ENCODE measurements at regions not wholly inside any gene's neighbourhood (a gene's known extent, or its start where the extent isn't known, plus 50 kb on each side); places are given as distances from the start of the nearest gene placed in this dataset.

GRCh38 chr10:4109469-4109868 lies 324.5 kb upstream of the KLF6 start:
- no peak for DNase-seq (ENCODE audit: low read depth)

- DNase-seq (ENCODE audit: low read depth), result no peak
These were observed 323.7 kb upstream of the KLF6 start for GRCh38 chr10:4108693-4109092.

- no peak for DNase-seq (ENCODE audit: low read depth)
These were observed 322.4 kb upstream of the KLF6 start for GRCh38 chr10:4107285-4107851.

- no peak for DNase-seq (ENCODE audit: low read depth)
These were observed 318.6 kb upstream of the KLF6 start for GRCh38 chr10:4103603-4104002.

- DNase-seq (ENCODE audit: low read depth), result no peak
These were observed 317.9 kb upstream of the KLF6 start for GRCh38 chr10:4102802-4103344.

- DNase-seq (ENCODE audit: low read depth), result no peak
These were observed 317.1 kb upstream of the KLF6 start for GRCh38 chr10:4101918-4102654.

- no peak for DNase-seq (ENCODE audit: low read depth)
These were observed 315.4 kb upstream of the KLF6 start for GRCh38 chr10:4100380-4100779.

GRCh38 chr10:4099202-4099601 lies 314.2 kb upstream of the KLF6 start:
- DNase-seq (ENCODE audit: low read depth), result no peak

GRCh38 chr10:4095166-4095917 lies 310.3 kb upstream of the KLF6 start:
- no peak for DNase-seq (ENCODE audit: low read depth)

GRCh38 chr10:4094751-4095150 lies 309.7 kb upstream of the KLF6 start:
- DNase-seq (ENCODE audit: low read depth), result no peak

GRCh38 chr10:4093438-4093837 lies 308.4 kb upstream of the KLF6 start:
- no peak for DNase-seq (ENCODE audit: low read depth)

- no peak for DNase-seq (ENCODE audit: low read depth)
These were observed 303.5 kb upstream of the KLF6 start for GRCh38 chr10:4088354-4089066.

- no peak for DNase-seq (ENCODE audit: low read depth)
These were observed 301.3 kb upstream of the KLF6 start for GRCh38 chr10:4086131-4086898.

- no peak for DNase-seq (ENCODE audit: low read depth)
These were observed 298.5 kb upstream of the KLF6 start for GRCh38 chr10:4083509-4084003.

GRCh38 chr10:4082861-4083260 lies 297.9 kb upstream of the KLF6 start:
- DNase-seq (ENCODE audit: low read depth), result no peak

GRCh38 chr10:4081685-4082111 lies 296.7 kb upstream of the KLF6 start:
- DNase-seq (ENCODE audit: low read depth), result no peak

GRCh38 chr10:4080225-4080805 lies 295.3 kb upstream of the KLF6 start:
- DNase-seq (ENCODE audit: low read depth), result no peak

GRCh38 chr10:4079803-4080202 lies 294.8 kb upstream of the KLF6 start:
- DNase-seq (ENCODE audit: low read depth), result no peak

- DNase-seq (ENCODE audit: low read depth), result no peak
These were observed 292.8 kb upstream of the KLF6 start for GRCh38 chr10:4077804-4078203.

GRCh38 chr10:4076983-4077382 lies 292.0 kb upstream of the KLF6 start:
- no peak for DNase-seq (ENCODE audit: low read depth)

GRCh38 chr10:4075443-4075842 lies 290.4 kb upstream of the KLF6 start:
- no peak for DNase-seq (ENCODE audit: low read depth)

Measured in activated T-cell treated with anti-CD3 and anti-CD28 coated beads for 48 hours (primary cell).